IMR-90 (cell line): ENCODE measurements at regions not wholly inside any gene's neighbourhood (a gene's known extent, or its start where the extent isn't known, plus 50 kb on each side); places are given as distances from the start of the nearest gene placed in this dataset.

ENCODE experiments used
- FOS ChIP-seq: fragments of 150-350 bp; IDR thresholded peaks from 2 replicates; pipeline ENCODE4 v1.6.1; 2016; ENCODE audit warnings: low read depth, low read length
- POLR2A ChIP-seq: IDR thresholded peaks from 2 replicates; pipeline ENCODE4 v1.6.1; 2012; ENCODE audit warnings: mild to moderate bottlenecking, low read depth, low read length

- TF ChIP-seq POLR2A (no peak), FOS (no peak)
Measured at GRCh38 chr7:16936626-16937422, 55.0 kb upstream of the AGR3 start.
